PFSK-1 (cell line): ENCODE measurements at regions not wholly inside any gene's neighbourhood (a gene's known extent, or its start where the extent isn't known, plus 50 kb on each side); places are given as distances from the start of the nearest gene placed in this dataset.

Source experiments
- FOXP2 ChIP-seq: optimal IDR thresholded peaks from 2 replicates; pipeline ENCODE3; 2011; ENCODE audit warnings: borderline replicate concordance, control low read depth, inconsistent platforms; ENCODE audit not compliant: insufficient read depth; ENCODE audit errors: extremely low read length, extremely low read depth
- POLR2AphosphoS5 ChIP-seq: IDR thresholded peaks from 2 replicates; pipeline ENCODE4 v1.6.1; 2012; ENCODE audit warnings: low read depth, mild to moderate bottlenecking, control low read depth, low read length, moderate library complexity
- REST ChIP-seq, 2 experiments: IDR thresholded peaks; 2 replicates each; pipeline versions ENCODE4 v1.6.1 to v1.8.0; 2011 to 2012; ENCODE audit warnings: low read depth in 2 of 2, low read length in 2 of 2, control low read depth in 1 of 2, inconsistent platforms in 1 of 2, mild to moderate bottlenecking in 1 of 2, moderate library complexity in 1 of 2; ENCODE audit not compliant: insufficient read depth in 1 of 2
- SIN3A ChIP-seq: IDR thresholded peaks from 2 replicates; pipeline ENCODE4 v1.6.1; 2012; ENCODE audit warnings: mild to moderate bottlenecking, low read length, moderate library complexity, borderline replicate concordance; ENCODE audit not compliant: insufficient read depth
- TAF1 ChIP-seq: IDR thresholded peaks from 2 replicates; pipeline ENCODE4 v1.6.1; 2012; ENCODE audit warnings: low read length, control low read depth, borderline replicate concordance; ENCODE audit not compliant: insufficient read depth

- TF ChIP-seq FOXP2 (no peak), TAF1 (no peak), REST (IDR thresholded peaks at IDR 0.05; ENCODE audit: insufficient read depth in 1 of 2, low read depth in 2 of 2, low read length in 2 of 2) (no peak), POLR2AphosphoS5 (no peak), SIN3A (no peak)
These were observed 125.5 kb downstream of the OSTF1 start for GRCh38 chr9:75213765-75214164.

GRCh38 chr9:75226403-75227139 is 138.3 kb downstream of the OSTF1 start:
- no peak for TF ChIP-seq POLR2AphosphoS5
- no peak for TF ChIP-seq REST (IDR thresholded peaks at IDR 0.05; ENCODE audit: insufficient read depth in 1 of 2, low read depth in 2 of 2, low read length in 2 of 2)
- TF ChIP-seq SIN3A, result no peak
- no peak for TF ChIP-seq TAF1
- no peak for TF ChIP-seq FOXP2

- TF ChIP-seq TAF1 (no peak), REST (IDR thresholded peaks at IDR 0.05; ENCODE audit: insufficient read depth in 1 of 2, low read depth in 2 of 2, low read length in 2 of 2) (no peak), SIN3A (no peak), POLR2AphosphoS5 (no peak), FOXP2 (no peak)
These were observed 140.6 kb downstream of the OSTF1 start for GRCh38 chr9:75228893-75229292.

GRCh38 chr9:75229605-75230332 is 141.5 kb downstream of the OSTF1 start:
- TF ChIP-seq POLR2AphosphoS5, result no peak
- no peak for TF ChIP-seq SIN3A
- no peak for TF ChIP-seq TAF1
- TF ChIP-seq REST (IDR thresholded peaks at IDR 0.05; ENCODE audit: insufficient read depth in 1 of 2, low read depth in 2 of 2, low read length in 2 of 2), result no peak
- no peak for TF ChIP-seq FOXP2
